HEK293 (cell line): ENCODE measurements at regions not wholly inside any gene's neighbourhood (a gene's known extent, or its start where the extent isn't known, plus 50 kb on each side); places are given as distances from the start of the nearest gene placed in this dataset.

Experiments used
- BCL11A ChIP-seq: fragments of 450-650 bp; formaldehyde crosslinking; IDR thresholded peaks from 2 replicates; pipeline ENCODE4 v1.5.1; 2016; ENCODE audit warnings: low read depth, missing biosample characterization, missing genetic modification characterization
- GFI1B ChIP-seq: fragments of 450-650 bp; formaldehyde crosslinking; IDR thresholded peaks from 2 replicates; pipeline ENCODE4 v1.5.1; 2016; ENCODE audit warnings: missing biosample characterization, missing genetic modification characterization
- SP2 ChIP-seq: fragments of 450-650 bp; formaldehyde crosslinking; IDR thresholded peaks from 2 replicates; pipeline ENCODE4 v1.5.1; 2016; ENCODE audit warnings: missing biosample characterization, missing genetic modification characterization
- ZBTB17 ChIP-seq: fragments of 450-650 bp; formaldehyde crosslinking; IDR thresholded peaks from 2 replicates; pipeline ENCODE4 v1.5.1; 2016; ENCODE audit warnings: missing biosample characterization, missing genetic modification characterization
- ZNF274 ChIP-seq, 2 experiments: fragments of 200-500 bp in 1 of 2; fragments of 450-650 bp in 1 of 2; sonication (Bioruptor generic) in 1 of 2; formaldehyde crosslinking in 1 of 2; IDR thresholded peaks; 2 replicates each; pipeline versions ENCODE4 v1.5.1 to v1.6.1; 2014 to 2016; ENCODE audit warnings: borderline replicate concordance in 1 of 2, inconsistent platforms in 1 of 2, low read length in 1 of 2, missing biosample characterization in 1 of 2, missing genetic modification characterization in 1 of 2
- TF ChIP-seq, protein P1 (sequence below): fragments of 450-650 bp; formaldehyde crosslinking; IDR thresholded peaks from 2 replicates; pipeline ENCODE4 v1.5.1; 2016; ENCODE audit warnings: missing biosample characterization, missing genetic modification characterization
- TF ChIP-seq, protein P2 (sequence below): fragments of 450-650 bp; formaldehyde crosslinking; IDR thresholded peaks from 2 replicates; pipeline ENCODE4 v1.5.1; 2016; ENCODE audit warnings: missing biosample characterization, missing genetic modification characterization

DNA sequence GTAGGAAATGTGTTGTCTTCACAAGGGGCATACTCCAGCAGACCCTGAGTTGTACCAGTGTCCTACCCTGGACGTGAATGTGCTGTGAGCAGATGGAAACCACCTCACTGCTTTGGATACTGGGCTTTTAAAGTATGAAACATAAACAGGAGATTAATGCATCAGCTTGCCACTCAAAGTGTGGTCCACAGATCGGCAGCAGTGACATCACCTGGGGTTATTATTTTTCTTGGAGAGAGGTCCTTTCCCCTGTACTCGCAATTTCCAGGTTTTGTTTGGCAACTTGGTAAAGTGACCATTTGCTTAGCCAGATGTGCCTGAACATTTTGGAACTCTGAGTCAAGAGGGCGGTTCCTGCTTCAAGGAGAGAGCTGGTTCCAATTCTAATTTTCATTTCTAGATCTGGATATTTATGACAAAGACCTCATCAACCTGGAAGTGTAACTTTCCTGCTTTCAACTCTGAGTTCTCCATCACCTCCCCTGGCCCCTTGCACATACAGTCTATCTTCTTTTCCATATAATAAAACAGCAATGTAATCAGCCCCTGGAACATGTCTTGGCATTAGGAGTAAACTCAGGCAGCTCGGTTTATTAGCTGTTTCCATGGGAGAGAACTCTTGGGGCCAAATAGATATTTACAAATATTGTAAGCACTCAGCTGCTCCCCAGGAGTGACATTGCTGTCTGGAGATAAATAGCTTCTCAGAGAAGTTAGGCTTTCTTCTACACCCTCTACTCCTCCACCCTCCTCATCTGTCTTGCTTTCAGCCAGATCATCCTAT lies 237.0 kb upstream of the TBX3 start:
- TF ChIP-seq, protein P1, sequence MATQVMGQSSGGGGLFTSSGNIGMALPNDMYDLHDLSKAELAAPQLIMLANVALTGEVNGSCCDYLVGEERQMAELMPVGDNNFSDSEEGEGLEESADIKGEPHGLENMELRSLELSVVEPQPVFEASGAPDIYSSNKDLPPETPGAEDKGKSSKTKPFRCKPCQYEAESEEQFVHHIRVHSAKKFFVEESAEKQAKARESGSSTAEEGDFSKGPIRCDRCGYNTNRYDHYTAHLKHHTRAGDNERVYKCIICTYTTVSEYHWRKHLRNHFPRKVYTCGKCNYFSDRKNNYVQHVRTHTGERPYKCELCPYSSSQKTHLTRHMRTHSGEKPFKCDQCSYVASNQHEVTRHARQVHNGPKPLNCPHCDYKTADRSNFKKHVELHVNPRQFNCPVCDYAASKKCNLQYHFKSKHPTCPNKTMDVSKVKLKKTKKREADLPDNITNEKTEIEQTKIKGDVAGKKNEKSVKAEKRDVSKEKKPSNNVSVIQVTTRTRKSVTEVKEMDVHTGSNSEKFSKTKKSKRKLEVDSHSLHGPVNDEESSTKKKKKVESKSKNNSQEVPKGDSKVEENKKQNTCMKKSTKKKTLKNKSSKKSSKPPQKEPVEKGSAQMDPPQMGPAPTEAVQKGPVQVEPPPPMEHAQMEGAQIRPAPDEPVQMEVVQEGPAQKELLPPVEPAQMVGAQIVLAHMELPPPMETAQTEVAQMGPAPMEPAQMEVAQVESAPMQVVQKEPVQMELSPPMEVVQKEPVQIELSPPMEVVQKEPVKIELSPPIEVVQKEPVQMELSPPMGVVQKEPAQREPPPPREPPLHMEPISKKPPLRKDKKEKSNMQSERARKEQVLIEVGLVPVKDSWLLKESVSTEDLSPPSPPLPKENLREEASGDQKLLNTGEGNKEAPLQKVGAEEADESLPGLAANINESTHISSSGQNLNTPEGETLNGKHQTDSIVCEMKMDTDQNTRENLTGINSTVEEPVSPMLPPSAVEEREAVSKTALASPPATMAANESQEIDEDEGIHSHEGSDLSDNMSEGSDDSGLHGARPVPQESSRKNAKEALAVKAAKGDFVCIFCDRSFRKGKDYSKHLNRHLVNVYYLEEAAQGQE (tag by site-specific recombination): no peak
- TF ChIP-seq GFI1B (tag by site-specific recombination) (no peak), ZBTB17 (tag by site-specific recombination) (no peak), ZNF274 (IDR thresholded peaks at IDR 0.05; ENCODE audit: low read length) (no peak), ZNF274 (tag by site-specific recombination; IDR thresholded peaks at IDR 0.05; ENCODE audit: borderline replicate concordance) (no peak), SP2 (no peak), BCL11A (tag by site-specific recombination) (no peak)
- TF ChIP-seq, protein P2, sequence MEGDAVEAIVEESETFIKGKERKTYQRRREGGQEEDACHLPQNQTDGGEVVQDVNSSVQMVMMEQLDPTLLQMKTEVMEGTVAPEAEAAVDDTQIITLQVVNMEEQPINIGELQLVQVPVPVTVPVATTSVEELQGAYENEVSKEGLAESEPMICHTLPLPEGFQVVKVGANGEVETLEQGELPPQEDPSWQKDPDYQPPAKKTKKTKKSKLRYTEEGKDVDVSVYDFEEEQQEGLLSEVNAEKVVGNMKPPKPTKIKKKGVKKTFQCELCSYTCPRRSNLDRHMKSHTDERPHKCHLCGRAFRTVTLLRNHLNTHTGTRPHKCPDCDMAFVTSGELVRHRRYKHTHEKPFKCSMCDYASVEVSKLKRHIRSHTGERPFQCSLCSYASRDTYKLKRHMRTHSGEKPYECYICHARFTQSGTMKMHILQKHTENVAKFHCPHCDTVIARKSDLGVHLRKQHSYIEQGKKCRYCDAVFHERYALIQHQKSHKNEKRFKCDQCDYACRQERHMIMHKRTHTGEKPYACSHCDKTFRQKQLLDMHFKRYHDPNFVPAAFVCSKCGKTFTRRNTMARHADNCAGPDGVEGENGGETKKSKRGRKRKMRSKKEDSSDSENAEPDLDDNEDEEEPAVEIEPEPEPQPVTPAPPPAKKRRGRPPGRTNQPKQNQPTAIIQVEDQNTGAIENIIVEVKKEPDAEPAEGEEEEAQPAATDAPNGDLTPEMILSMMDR: no peak
